Right cardiac atrium (tissue), 5 donors: ENCODE measurements at regions not wholly inside any gene's neighbourhood (a gene's known extent, or its start where the extent isn't known, plus 50 kb on each side); places are given as distances from the start of the nearest gene placed in this dataset.

Experiments used
- ATAC-seq, 2 donors: fragments of 200-7000 bp; cut with Tn5 transposase; one replicate each; pipeline versions ENCODE4 v1.8.0 to v1.9.1; 2020; ENCODE audit warnings: moderate library complexity in 2 of 2, mild to moderate bottlenecking in 1 of 2
- DNase-seq, 3 donors: peaks; one replicate each; pipeline ENCODE4 v3.0.0-alpha.2; 2020
- H3K27ac ChIP-seq: one replicate; pipeline ENCODE4 v1.5.1; 2013; ENCODE audit warnings: mild to moderate bottlenecking, low read length, control low read depth, moderate library complexity
- H3K27me3 ChIP-seq: one replicate; pipeline ENCODE4 v1.6.1; 2013; ENCODE audit not compliant: control insufficient read depth, insufficient read depth
- H3K4me1 ChIP-seq: one replicate; pipeline ENCODE4 v1.6.1; 2013; ENCODE audit warnings: low read length; ENCODE audit not compliant: control insufficient read depth, insufficient read depth
- H3K4me3 ChIP-seq: one replicate; pipeline ENCODE4 v1.5.1; 2013; ENCODE audit warnings: low read length, control low read depth
- H3K9me3 ChIP-seq: one replicate; pipeline ENCODE4 v1.6.1; 2013; ENCODE audit warnings: low read length; ENCODE audit not compliant: control insufficient read depth
- WGBS: extraction: QIAGEN DNeasy Blood & Tissue Kit; methylation state at CpG from one replicate; pipeline ENCODE4 v1.1.7; 2013; 5-methylcytosine and 5-hydroxymethylcytosine counted together
- intact Hi-C, 4 donors: fragments of 100-400 bp; cut with DNase I; formaldehyde crosslinking; loops; one replicate each; pipeline versions ENCODE4 v1.11.0 to v1.14.0; 2022 to 2023
- donor health status: healthy with polysubstance abuse.
- donor health status: DM: no; HTN: yes; CAD: no.
- donor health status: DM: no; HTN: no; CAD: no.
- donor health status: DM: no; HTN: yes; CAD: no; lungs with severe emphysema.
- donor health status: DM: yes; HTN: yes; CAD: no.

- intact Hi-C loops = no loop called here
- DNase-seq (no peak), ATAC-seq (no peak)
- H3K9me3 ChIP-seq = no peaks in the 10 kb centered on the region
- no peak overlapping the region for H3K4me3 ChIP-seq
- no peaks in the 10 kb centered on the region for H3K27me3 ChIP-seq
- no peaks in the 10 kb centered on the region for H3K4me1 ChIP-seq
- no peak overlapping the region for H3K27ac ChIP-seq
- WGBS = 91% methylated on average over 2 of the region's 2 CpGs
Measured at GRCh38 chr9:1366276-1366675, 316.1 kb downstream of the DMRT2 start.

GRCh38 chr9:1369297-1369696, 319.1 kb downstream of the DMRT2 start:
- Histone ChIP-seq H3K4me1 (no peaks in the 10 kb centered on the region), H3K9me3 (no peaks in the 10 kb centered on the region), H3K27ac (no peak overlapping the region), H3K4me3 (no peak overlapping the region), H3K27me3 (no peaks in the 10 kb centered on the region)
- intact Hi-C loops = no loop called here
- 57% methylated on average over 1 of the region's 1 CpG for WGBS
- no peak for DNase-seq
- no peak for ATAC-seq

DNA sequence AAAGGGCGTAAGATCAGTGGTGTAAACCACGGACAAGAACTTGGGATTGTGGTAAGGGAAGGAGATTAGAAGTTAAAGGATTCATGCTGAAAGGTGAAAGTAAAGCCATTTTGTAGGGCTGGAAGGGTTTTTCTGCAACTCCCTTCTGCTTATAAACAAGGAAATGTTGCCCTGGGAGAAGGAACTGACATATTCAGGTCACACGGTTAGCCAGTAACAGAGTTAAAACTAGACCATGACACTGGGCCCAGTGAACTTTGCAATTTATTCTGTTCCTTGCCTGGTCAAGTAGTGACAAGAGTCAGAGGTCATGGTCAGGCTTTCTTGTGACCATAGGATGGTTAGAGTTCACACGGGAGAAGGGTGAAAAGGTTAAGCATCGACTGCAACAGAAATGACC, 323.3 kb downstream of the DMRT2 start:
- ATAC-seq (no peak), DNase-seq (no peak)
- intact Hi-C loops = no loop called here
- Histone ChIP-seq H3K27ac (no peak overlapping the region), H3K27me3 (no peaks in the 10 kb centered on the region), H3K4me3 (no peak overlapping the region), H3K9me3 (no peaks in the 10 kb centered on the region), H3K4me1 (no peaks in the 10 kb centered on the region)
- WGBS = 66% methylated on average over 5 of the region's 5 CpGs

DNA sequence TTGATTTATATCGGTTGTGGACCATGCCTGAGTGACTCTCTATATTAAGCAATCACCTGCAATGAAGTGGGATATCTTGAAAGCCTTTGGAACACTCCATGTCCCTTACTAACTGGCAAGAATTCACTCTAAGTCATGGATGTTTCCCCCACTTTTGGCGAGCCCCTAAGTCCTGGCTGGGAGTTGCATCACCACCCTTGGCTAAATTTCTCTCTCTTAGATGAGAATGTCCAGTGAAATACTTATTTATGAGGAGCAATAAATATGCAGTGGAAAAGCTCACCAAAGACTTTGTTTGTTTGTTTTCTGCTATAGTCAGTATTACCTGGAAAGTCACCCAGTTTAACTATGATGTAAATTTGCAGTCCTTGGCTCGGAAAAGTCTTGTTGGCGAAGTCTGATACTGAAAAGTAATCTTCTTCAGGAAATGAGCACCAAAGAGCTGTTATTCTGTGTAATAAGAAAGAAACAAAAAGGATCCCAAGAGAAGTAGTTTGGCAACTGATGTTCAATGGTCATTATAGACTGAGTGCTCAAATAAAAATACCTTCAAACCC, 333.8 kb downstream of the DMRT2 start:
- no peaks in the 10 kb centered on the region for H3K27me3 ChIP-seq
- H3K4me1 ChIP-seq = no peaks in the 10 kb centered on the region
- peak in 2 of 3 donors; percentile 39 to 48 for DNase-seq
- peak in 1 of 2 donors; percentile 59 for ATAC-seq
- no peak overlapping the region for H3K27ac ChIP-seq
- H3K4me3 ChIP-seq = no peak overlapping the region
- 46% methylated on average over 4 of the region's 4 CpGs for WGBS
- no peaks in the 10 kb centered on the region for H3K9me3 ChIP-seq
- intact Hi-C loops = no loop called here

DNA sequence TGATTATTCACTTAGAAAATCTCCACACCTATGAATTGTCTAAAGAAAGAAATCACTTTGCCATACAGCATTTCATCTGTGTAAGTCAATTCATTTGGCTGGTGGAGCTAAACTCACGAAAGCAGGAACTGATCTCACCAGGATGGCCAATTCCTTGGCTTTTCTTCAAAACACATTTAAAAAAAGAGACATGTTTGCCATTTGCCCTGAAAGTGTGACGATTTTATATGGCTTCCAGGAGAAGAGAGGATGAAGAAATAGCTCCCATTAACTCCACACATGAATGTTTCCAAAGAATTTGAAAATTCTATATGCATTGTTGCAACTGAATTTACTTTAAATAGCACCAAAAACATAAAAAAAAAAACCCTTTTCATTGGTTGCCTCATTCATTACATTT, 334.7 kb downstream of the DMRT2 start:
- Histone ChIP-seq H3K4me1 (no peaks in the 10 kb centered on the region), H3K9me3 (no peaks in the 10 kb centered on the region), H3K27me3 (no peaks in the 10 kb centered on the region), H3K4me3 (no peak overlapping the region), H3K27ac (no peak overlapping the region)
- 32% methylated on average over 2 of the region's 2 CpGs for WGBS
- intact Hi-C loops = no loop called here
- DNase-seq (no peak), ATAC-seq (no peak)

GRCh38 chr9:1386420-1386819, 336.3 kb downstream of the DMRT2 start:
- Histone ChIP-seq H3K27me3 (no peaks in the 10 kb centered on the region), H3K4me1 (no peaks in the 10 kb centered on the region), H3K4me3 (no peak overlapping the region), H3K9me3 (no peaks in the 10 kb centered on the region), H3K27ac (no peak overlapping the region)
- intact Hi-C loops = no loop called here
- ATAC-seq (no peak), DNase-seq (peak in 1 of 3 donors; percentile 9)
- 68% methylated on average over 4 of the region's 4 CpGs for WGBS

GRCh38 chr9:1388216-1388615, 338.1 kb downstream of the DMRT2 start:
- Histone ChIP-seq H3K4me3 (no peak overlapping the region), H3K4me1 (no peaks in the 10 kb centered on the region), H3K9me3 (no peaks in the 10 kb centered on the region), H3K27ac (no peak overlapping the region), H3K27me3 (no peaks in the 10 kb centered on the region)
- DNase-seq (no peak), ATAC-seq (no peak)
- 68% methylated on average over 4 of the region's 4 CpGs for WGBS
- intact Hi-C loops = no loop called here

DNA sequence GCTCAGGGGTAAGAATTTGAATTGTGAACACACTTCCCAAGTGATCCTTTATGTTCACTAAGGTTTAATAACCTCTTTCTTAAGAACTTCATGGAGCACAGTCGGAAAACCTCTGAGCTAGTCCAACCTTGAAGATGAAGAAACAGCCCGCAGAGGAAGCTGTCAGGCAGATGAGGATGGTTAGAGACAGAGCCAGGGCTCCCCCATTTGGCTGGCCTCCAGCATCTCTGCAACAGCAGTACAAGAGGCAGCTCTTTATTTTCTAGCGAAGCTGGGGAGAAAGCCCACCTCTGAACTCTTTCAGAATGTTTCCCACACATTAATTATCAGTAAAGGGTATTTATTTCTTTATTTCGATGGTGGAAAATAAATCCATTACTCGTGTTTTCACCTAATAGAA, 350.8 kb downstream of the DMRT2 start:
- intact Hi-C loops = no loop called here
- WGBS = 28% methylated on average over 5 of the region's 5 CpGs
- no peak overlapping the region for H3K4me3 ChIP-seq
- ATAC-seq (no peak), DNase-seq (no peak)
- H3K27me3 ChIP-seq = no peaks in the 10 kb centered on the region
- no peak overlapping the region for H3K27ac ChIP-seq
- H3K4me1 ChIP-seq = no peaks in the 10 kb centered on the region
- no peaks in the 10 kb centered on the region for H3K9me3 ChIP-seq

- Histone ChIP-seq H3K27ac (no peak overlapping the region), H3K4me3 (no peak overlapping the region), H3K27me3 (no peaks in the 10 kb centered on the region), H3K4me1 (no peaks in the 10 kb centered on the region), H3K9me3 (no peaks in the 10 kb centered on the region)
- intact Hi-C loops = no loop called here
- WGBS = 71% methylated on average over 4 of the region's 4 CpGs
- DNase-seq = no peak
- ATAC-seq = no peak
Measured at GRCh38 chr9:1404940-1405339, 354.8 kb downstream of the DMRT2 start.

DNA sequence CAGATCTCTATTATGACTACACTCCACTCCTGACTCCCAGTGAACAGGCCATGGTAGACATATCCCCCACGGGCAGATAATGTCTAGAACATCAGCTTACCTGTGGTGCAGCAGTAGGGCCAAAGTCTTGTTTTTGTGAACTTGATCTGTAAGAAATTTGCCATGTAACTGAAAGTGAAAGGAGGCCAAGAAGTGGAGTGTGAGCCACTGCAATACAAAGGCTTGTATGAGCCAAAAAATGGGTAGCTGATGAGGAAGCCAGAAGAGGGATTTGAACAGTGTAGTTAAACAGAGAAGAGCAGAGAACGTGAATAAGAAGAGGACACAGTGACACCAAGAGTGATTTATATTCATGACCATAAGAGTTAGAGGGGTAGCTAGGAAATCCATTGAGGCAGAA, 361.7 kb downstream of the DMRT2 start:
- intact Hi-C loops = no loop called here
- H3K27me3 ChIP-seq = no peaks in the 10 kb centered on the region
- H3K27ac ChIP-seq = no peak overlapping the region
- no peak overlapping the region for H3K4me3 ChIP-seq
- ATAC-seq = no peak
- no peak for DNase-seq
- no peaks in the 10 kb centered on the region for H3K9me3 ChIP-seq
- no peaks in the 10 kb centered on the region for H3K4me1 ChIP-seq
- 58% methylated on average over 2 of the region's 2 CpGs for WGBS

DNA sequence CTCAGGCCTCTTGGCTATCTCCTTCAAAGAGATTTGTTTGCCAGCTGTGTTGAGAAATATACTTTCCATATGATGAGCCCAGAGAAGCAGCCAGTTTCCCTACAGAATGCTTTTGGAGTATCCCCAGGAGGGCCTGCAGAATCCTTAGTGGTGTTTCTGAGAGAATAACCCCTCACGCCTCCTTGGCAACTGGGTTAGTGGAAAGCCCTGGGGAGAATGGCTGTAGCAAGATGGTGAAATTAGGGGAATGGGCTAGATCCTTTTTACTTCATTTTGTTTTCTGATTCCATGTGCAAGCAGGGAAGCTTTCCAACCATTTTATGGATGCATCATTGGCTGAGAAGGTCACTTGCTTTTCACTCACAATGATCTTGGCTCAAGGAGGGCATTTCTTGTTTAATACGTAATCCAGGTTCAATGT, 364.6 kb downstream of the DMRT2 start:
- Histone ChIP-seq H3K27ac (no peak overlapping the region), H3K4me3 (no peak overlapping the region), H3K4me1 (no peaks in the 10 kb centered on the region), H3K9me3 (no peaks in the 10 kb centered on the region), H3K27me3 (no peaks in the 10 kb centered on the region)
- 79% methylated on average over 2 of the region's 2 CpGs for WGBS
- ATAC-seq (no peak), DNase-seq (no peak)
- intact Hi-C loops = no loop called here

GRCh38 chr9:1415146-1415545, 365.0 kb downstream of the DMRT2 start:
- Histone ChIP-seq H3K27me3 (no peaks in the 10 kb centered on the region), H3K4me1 (no peaks in the 10 kb centered on the region), H3K4me3 (no peak overlapping the region), H3K27ac (no peak overlapping the region), H3K9me3 (no peaks in the 10 kb centered on the region)
- WGBS = 69% methylated on average over 2 of the region's 2 CpGs
- DNase-seq = no peak
- intact Hi-C loops = no loop called here
- no peak for ATAC-seq
